ENCODE measurements at regions not wholly inside any gene's neighbourhood (a gene's known extent, or its start where the extent isn't known, plus 50 kb on each side); places are given as distances from the start of the nearest gene placed in this dataset.

- TF ChIP-seq PPARA (CRISPR knock-in tag; IDR thresholded peaks at IDR 0.05; ENCODE audit: borderline replicate concordance): no peak
- TF ChIP-seq CSRNP3 (CRISPR knock-in tag; IDR thresholded peaks at IDR 0.05): no peak
Observed at GRCh38 chr16:48075398-48075797, 80.4 kb downstream of the ABCC12 start.

Measured in SK-N-SH treated with all-trans-retinoic acid at 6 μM for 48 hours (cell line).